NT2/D1 (cell line): ENCODE measurements at regions not wholly inside any gene's neighbourhood (a gene's known extent, or its start where the extent isn't known, plus 50 kb on each side); places are given as distances from the start of the nearest gene placed in this dataset.

Source experiments
- DNase-seq: peaks from one replicate; pipeline ENCODE4 v3.0.0-alpha.2; 2011; ENCODE audit warnings: low read depth, low spot score
- H3K27me3 ChIP-seq: 2 replicates; pipeline ENCODE4 v1.6.0; 2011; ENCODE audit warnings: mild to moderate bottlenecking; ENCODE audit not compliant: insufficient read length, insufficient read depth
- H3K36me3 ChIP-seq: 2 replicates; pipeline ENCODE4 v1.6.1; 2011; ENCODE audit warnings: mild to moderate bottlenecking, low read length, mixed read lengths; ENCODE audit not compliant: insufficient read depth, insufficient read length
- H3K4me1 ChIP-seq: 2 replicates; pipeline ENCODE4 v1.5.1; 2011; ENCODE audit not compliant: insufficient read depth, insufficient read length
- H3K4me3 ChIP-seq: 2 replicates; pipeline ENCODE4 v1.5.1; 2011; ENCODE audit warnings: low read depth; ENCODE audit not compliant: insufficient read length
- H3K9ac ChIP-seq: 2 replicates; pipeline ENCODE4 v1.6.0; 2011; ENCODE audit warnings: low read depth; ENCODE audit not compliant: insufficient read length
- H3K9me3 ChIP-seq: 2 replicates; pipeline ENCODE4 v1.5.1; 2011; ENCODE audit warnings: mild to moderate bottlenecking, low read length; ENCODE audit not compliant: insufficient read depth
- SUZ12 ChIP-seq: IDR thresholded peaks from 2 replicates; pipeline ENCODE4 v1.6.1; 2011; ENCODE audit not compliant: insufficient read length, insufficient read depth; ENCODE audit errors: extremely low read depth
- YY1 ChIP-seq: IDR thresholded peaks from 2 replicates; pipeline ENCODE4 v1.6.1; 2011; ENCODE audit not compliant: insufficient read length, insufficient read depth
- ZNF274 ChIP-seq: IDR thresholded peaks from 2 replicates; pipeline ENCODE4 v1.6.1; 2011; ENCODE audit warnings: mild to moderate bottlenecking, low read depth, low read length

GRCh38 chr10:5268743-5269142, 72.1 kb downstream of the AKR1C4 start:
- Histone ChIP-seq H3K36me3 (no peaks in the 10 kb centered on the region), H3K4me1 (no peaks in the 10 kb centered on the region)

GRCh38 chr10:5269791-5270190, 73.2 kb downstream of the AKR1C4 start:
- H3K4me3 ChIP-seq = no peak overlapping the region
- H3K4me1 ChIP-seq = no peaks in the 10 kb centered on the region
- no peak for TF ChIP-seq SUZ12
- TF ChIP-seq YY1 = no peak
- H3K9ac ChIP-seq = no peak overlapping the region
- no peak for DNase-seq
- H3K36me3 ChIP-seq = no peaks in the 10 kb centered on the region
- no peaks in the 10 kb centered on the region for H3K27me3 ChIP-seq
- no peaks in the 10 kb centered on the region; the same call in 1 of the 2 replicates for H3K9me3 ChIP-seq

More at GRCh38 chr10:5268743-5269142, 72.1 kb downstream of the AKR1C4 start:
- Histone ChIP-seq H3K4me3 (no peak overlapping the region), H3K9me3 (no peaks in the 10 kb centered on the region; the same call in 1 of the 2 replicates), H3K9ac (no peak overlapping the region), H3K27me3 (no peaks in the 10 kb centered on the region)
- no peak for DNase-seq
- TF ChIP-seq ZNF274 (no peak), YY1 (no peak), SUZ12 (no peak)

- H3K4me1 ChIP-seq = no peaks in the 10 kb centered on the region
- DNase-seq = no peak
- no peaks in the 10 kb centered on the region for H3K27me3 ChIP-seq
- H3K9ac ChIP-seq = no peak overlapping the region
- no peak overlapping the region for H3K4me3 ChIP-seq
- H3K36me3 ChIP-seq = no peaks in the 10 kb centered on the region
- no peaks in the 10 kb centered on the region; the same call in 1 of the 2 replicates for H3K9me3 ChIP-seq
- TF ChIP-seq ZNF274 (no peak), SUZ12 (no peak), YY1 (no peak)
Observed at GRCh38 chr10:5271526-5271925, 74.9 kb downstream of the AKR1C4 start.

GRCh38 chr10:5272065-5272803, 75.6 kb downstream of the AKR1C4 start:
- H3K4me1 ChIP-seq = no peaks in the 10 kb centered on the region
- DNase-seq = no peak
- H3K36me3 ChIP-seq = no peaks in the 10 kb centered on the region
- H3K27me3 ChIP-seq = no peaks in the 10 kb centered on the region
- TF ChIP-seq ZNF274 (no peak), YY1 (no peak), SUZ12 (no peak)
- H3K9me3 ChIP-seq = no peaks in the 10 kb centered on the region; the same call in 1 of the 2 replicates
- no peak overlapping the region for H3K9ac ChIP-seq
- H3K4me3 ChIP-seq = no peak overlapping the region

DNA sequence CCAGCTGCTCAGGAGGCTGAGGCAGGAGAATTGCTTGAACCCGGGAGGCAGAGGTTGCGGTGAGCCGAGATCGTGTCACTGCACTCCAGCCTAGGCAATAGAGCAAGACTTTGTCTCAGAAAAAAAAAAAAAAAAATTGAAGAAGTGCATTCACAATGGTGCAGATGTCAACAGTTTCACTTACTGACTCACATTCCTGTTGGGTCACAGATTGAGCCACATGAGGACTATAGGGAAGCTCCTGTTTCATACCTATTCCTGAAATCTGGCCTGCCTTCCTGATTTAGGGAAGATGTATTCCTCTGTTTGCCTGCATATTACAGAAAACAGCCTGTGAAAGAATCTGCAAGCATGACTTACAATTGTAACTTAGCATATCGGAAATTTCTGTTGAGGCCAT, 78.2 kb downstream of the AKR1C4 start:
- Histone ChIP-seq H3K4me1 (no peaks in the 10 kb centered on the region), H3K9ac (no peak overlapping the region), H3K27me3 (no peaks in the 10 kb centered on the region), H3K36me3 (no peaks in the 10 kb centered on the region), H3K4me3 (no peak overlapping the region), H3K9me3 (no peaks in the 10 kb centered on the region)
- DNase-seq = no peak
- TF ChIP-seq YY1 = no peak
- no peak for TF ChIP-seq ZNF274
- TF ChIP-seq SUZ12 = no peak

DNA sequence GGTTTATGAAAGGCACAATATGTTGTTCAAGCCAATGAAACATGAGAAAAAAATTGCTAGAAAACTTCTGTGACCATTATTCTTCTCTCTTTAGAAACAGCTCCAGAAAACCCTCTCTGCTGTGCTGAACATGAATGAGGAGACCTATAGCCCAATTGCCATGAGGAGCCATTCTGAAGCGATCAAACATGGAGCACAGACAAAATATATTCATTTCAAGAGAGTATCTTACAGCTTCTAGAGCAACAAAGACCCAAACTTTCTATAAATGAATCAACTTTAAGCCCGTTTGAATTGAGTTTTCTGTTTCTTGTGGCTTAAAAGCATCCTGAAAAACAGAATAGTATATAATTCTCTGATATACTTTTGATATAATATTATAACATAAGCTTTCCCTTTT, 83.4 kb upstream of the UCN3 start:
- Histone ChIP-seq H3K4me3 (no peak overlapping the region), H3K27me3 (no peaks in the 10 kb centered on the region)
- no peak for DNase-seq

DNA sequence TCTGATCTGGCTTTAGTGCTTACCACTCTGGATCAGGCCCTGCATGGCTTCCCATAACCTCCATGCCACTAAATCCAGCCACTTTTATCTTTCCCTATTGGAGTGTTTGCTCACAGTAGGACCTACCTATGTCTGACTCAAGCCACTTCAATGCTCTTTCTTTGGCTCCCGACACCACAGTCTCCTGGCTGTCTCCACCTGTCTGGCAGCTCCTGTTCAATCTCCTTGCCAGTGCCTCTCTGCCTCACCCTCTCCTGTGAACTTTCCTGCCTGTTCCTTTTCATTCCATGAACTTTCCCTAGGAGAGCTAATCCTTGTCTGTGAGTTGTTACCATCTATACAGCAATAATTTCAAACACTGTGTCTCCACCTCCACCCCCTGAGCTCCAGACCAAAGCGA, 82.6 kb upstream of the UCN3 start:
- Histone ChIP-seq H3K9ac (no peak overlapping the region), H3K36me3 (no peaks in the 10 kb centered on the region), H3K27me3 (no peaks in the 10 kb centered on the region), H3K4me3 (no peak overlapping the region), H3K9me3 (no peaks in the 10 kb centered on the region), H3K4me1 (no peaks in the 10 kb centered on the region)
- no peak for TF ChIP-seq SUZ12
- no peak for DNase-seq

More for the DNA sequence above, 83.4 kb upstream of the UCN3 start:
- Histone ChIP-seq H3K36me3 (no peaks in the 10 kb centered on the region), H3K4me1 (no peaks in the 10 kb centered on the region), H3K9me3 (no peaks in the 10 kb centered on the region), H3K9ac (no peak overlapping the region)
- TF ChIP-seq YY1 = no peak
- no peak for TF ChIP-seq ZNF274
- no peak for TF ChIP-seq SUZ12
